Endothelial cell of umbilical vein (primary cell): ENCODE measurements at regions not wholly inside any gene's neighbourhood (a gene's known extent, or its start where the extent isn't known, plus 50 kb on each side); places are given as distances from the start of the nearest gene placed in this dataset.

Experiments used
- BruUV-seq: library from RNA; stranded (reverse); fragments of 400-500 nt; replicated peaks from 2 replicates; lab custom pipeline; 2021; lab: Mats Ljungman, UMichigan
- CTCF ChIA-PET: fragments of 300-600, 350-600 bp; sonication (Branson Sonifier 250); formaldehyde crosslinking; loops from one replicate; lab custom pipeline; 2021; ENCODE audit warnings: antibody characterized with exemption, inconsistent platforms; lab: Charles Lee
- POLR2A ChIA-PET: fragments of 300-600, 350-600 bp; sonication (Branson Sonifier 250); formaldehyde crosslinking; loops from one replicate; lab custom pipeline; 2021; ENCODE audit warnings: antibody characterized with exemption, inconsistent platforms; lab: Charles Lee
- DNase-seq: peaks from one replicate; pipeline ENCODE4 v3.0.0-alpha.2; 2011; ENCODE audit warnings: low read depth, low spot score
- FAIRE-seq: peaks from 2 replicates; lab custom pipeline; 2011; peaks lifted over from hg19 to GRCh38; lab: Jason Lieb, UNC
- H2AFZ ChIP-seq: 2 replicates; pipeline ENCODE4 v1.6.0; 2012; ENCODE audit warnings: low read depth, low read length, control low read depth, inconsistent platforms
- H3K27ac ChIP-seq: 2 replicates; pipeline ENCODE4 v1.5.1; 2011; ENCODE audit warnings: low read depth, mild to moderate bottlenecking, control low read depth, low read length, moderate library complexity; ENCODE audit not compliant: insufficient read depth
- H3K27me3 ChIP-seq, 2 experiments: 2 replicates each; pipeline versions ENCODE4 v1.6.0 to v1.6.1; 2011; ENCODE audit warnings: low read length in 2 of 2, mixed read lengths in 1 of 2; ENCODE audit not compliant: control insufficient read depth in 2 of 2, insufficient read depth in 2 of 2
- H3K36me3 ChIP-seq, 2 experiments: 2 replicates in 1 of 2; 3 replicates in 1 of 2; pipeline ENCODE4 v1.5.1; 2011; ENCODE audit warnings: low read length in 2 of 2, mild to moderate bottlenecking in 1 of 2, moderate library complexity in 1 of 2; ENCODE audit not compliant: control insufficient read depth in 2 of 2, insufficient read depth in 2 of 2; ENCODE audit errors: extremely low read depth in 1 of 2
- H3K4me1 ChIP-seq: 3 replicates; pipeline ENCODE4 v1.5.1; 2011; ENCODE audit warnings: mild to moderate bottlenecking, low read length; ENCODE audit not compliant: control insufficient read depth, insufficient read depth; ENCODE audit errors: extremely low read depth
- H3K4me2 ChIP-seq: 2 replicates; pipeline ENCODE4 v1.6.1; 2011; ENCODE audit warnings: low read length, control low read depth, mixed read lengths; ENCODE audit not compliant: insufficient read depth
- H3K4me3 ChIP-seq, 3 experiments: fragments of 200-600 bp in 1 of 3; sonication (generic), shearing (Covaris generic) in 1 of 3; replicated peaks in 1 of 3; 2 replicates each; pipeline ENCODE4 v1.5.1; 2011 to 2016; ENCODE audit warnings: control low read depth in 3 of 3, low read length in 3 of 3, mild to moderate bottlenecking in 2 of 3, inconsistent platforms in 1 of 3, low read depth in 1 of 3, moderate library complexity in 1 of 3; ENCODE audit not compliant: insufficient read depth in 1 of 3
- H3K79me2 ChIP-seq: 2 replicates; pipeline ENCODE4 v1.6.0; 2012; ENCODE audit warnings: low read length, inconsistent platforms; ENCODE audit not compliant: control insufficient read depth, insufficient read depth
- H3K9ac ChIP-seq: replicated peaks from 2 replicates; pipeline ENCODE3; 2011; ENCODE audit warnings: low read length, control low read depth; ENCODE audit not compliant: insufficient read depth; ENCODE audit errors: extremely low read depth
- H3K9me1 ChIP-seq: replicated peaks from 3 replicates; pipeline ENCODE4 v1.6.0; 2011; ENCODE audit warnings: mild to moderate bottlenecking, low read length; ENCODE audit not compliant: control insufficient read depth, insufficient read depth; ENCODE audit errors: extremely low read depth
- H3K9me3 ChIP-seq: replicated peaks from 2 replicates; pipeline ENCODE4 v1.5.1; 2012; ENCODE audit warnings: low read length, inconsistent platforms; ENCODE audit not compliant: control insufficient read depth, insufficient read depth
- H4K20me1 ChIP-seq: replicated peaks from 2 replicates; pipeline ENCODE3; 2011; ENCODE audit warnings: mild to moderate bottlenecking, low read length; ENCODE audit not compliant: control insufficient read depth, insufficient read depth; ENCODE audit errors: extremely low read depth
- EZH2 ChIP-seq: IDR thresholded peaks from 2 replicates; pipeline ENCODE4 v1.6.1; 2012; ENCODE audit warnings: borderline replicate concordance, low read depth, mild to moderate bottlenecking, moderate library complexity, low read length, inconsistent platforms; ENCODE audit not compliant: severe bottlenecking
- FOS ChIP-seq: IDR thresholded peaks from 2 replicates; pipeline ENCODE4 v1.6.1; 2011; ENCODE audit warnings: mild to moderate bottlenecking, low read length, moderate library complexity, borderline replicate concordance; ENCODE audit not compliant: insufficient read depth
- GATA2 ChIP-seq: IDR thresholded peaks from 2 replicates; pipeline ENCODE4 v1.7.0; 2011; ENCODE audit warnings: low read depth, mild to moderate bottlenecking, moderate library complexity, mixed read lengths, low read length; ENCODE audit not compliant: insufficient read length, insufficient read depth
- JUN ChIP-seq: IDR thresholded peaks from 2 replicates; pipeline ENCODE4 v1.6.1; 2011; ENCODE audit warnings: borderline replicate concordance, low read depth; ENCODE audit not compliant: insufficient read length, insufficient read depth
- MYC ChIP-seq: IDR thresholded peaks from one replicate; pipeline ENCODE4 v1.6.1; 2011; ENCODE audit warnings: mild to moderate bottlenecking, low read depth, low read length
- POLR2A ChIP-seq: IDR thresholded peaks from 2 replicates; pipeline ENCODE4 v1.6.1; 2012; ENCODE audit warnings: low read depth, mild to moderate bottlenecking, control low read depth, low read length
- POLR2AphosphoS5 ChIP-seq: IDR thresholded peaks from 2 replicates; pipeline ENCODE4 v1.6.1; 2012; ENCODE audit warnings: low read depth, mild to moderate bottlenecking, control low read depth, low read length, moderate library complexity; ENCODE audit not compliant: insufficient read depth
- dilution Hi-C: fragments of 300-500 bp; cut with MboI; formaldehyde crosslinking; loops from one replicate; pipeline ENCODE4 v1.15.0; 2019; ENCODE audit warnings: low sequenced_read_pairs; ENCODE audit not compliant: extremely low pct_ligation_motif_present
- intact Hi-C: fragments of 100-400 bp; cut with micrococcal nuclease; formaldehyde crosslinking; loops from one replicate; pipeline ENCODE4 v1.10.0; 2022
- TF ChIP-seq, protein P1 (sequence below): IDR thresholded peaks from 2 replicates; pipeline ENCODE4 v1.6.1; 2011; ENCODE audit not compliant: insufficient read depth, insufficient read length
- TF ChIP-seq, protein P2 (sequence below), 2 donors: IDR thresholded peaks; 1 replicate in 1 of 2; 2 replicates in 1 of 2; pipeline ENCODE4 v1.5.1; 2011; ENCODE audit warnings: low read length in 2 of 2, mild to moderate bottlenecking in 2 of 2, moderate library complexity in 2 of 2, control low read depth in 1 of 2, inconsistent platforms in 1 of 2, low read depth in 1 of 2; ENCODE audit not compliant: insufficient read depth in 1 of 2; ENCODE audit errors: extremely low read depth in 1 of 2

GRCh38 chr6:117169064-117169665 lies 96.2 kb upstream of the VGLL2 start:
- CTCF ChIA-PET, result no interaction called here
- peaks cover 5% of the 10 kb centered on the region for H3K9me3 ChIP-seq
- POLR2A ChIA-PET, result no interaction called here
- BruUV-seq, result no TSS peak
- H3K4me2 ChIP-seq, result no peak overlapping the region
- H2AFZ ChIP-seq, result no peak overlapping the region
- TF ChIP-seq, protein P1, sequence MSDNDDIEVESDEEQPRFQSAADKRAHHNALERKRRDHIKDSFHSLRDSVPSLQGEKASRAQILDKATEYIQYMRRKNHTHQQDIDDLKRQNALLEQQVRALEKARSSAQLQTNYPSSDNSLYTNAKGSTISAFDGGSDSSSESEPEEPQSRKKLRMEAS, result no peak
- no peak for TF ChIP-seq POLR2A
- TF ChIP-seq JUN, result no peak
- TF ChIP-seq, protein P2, sequence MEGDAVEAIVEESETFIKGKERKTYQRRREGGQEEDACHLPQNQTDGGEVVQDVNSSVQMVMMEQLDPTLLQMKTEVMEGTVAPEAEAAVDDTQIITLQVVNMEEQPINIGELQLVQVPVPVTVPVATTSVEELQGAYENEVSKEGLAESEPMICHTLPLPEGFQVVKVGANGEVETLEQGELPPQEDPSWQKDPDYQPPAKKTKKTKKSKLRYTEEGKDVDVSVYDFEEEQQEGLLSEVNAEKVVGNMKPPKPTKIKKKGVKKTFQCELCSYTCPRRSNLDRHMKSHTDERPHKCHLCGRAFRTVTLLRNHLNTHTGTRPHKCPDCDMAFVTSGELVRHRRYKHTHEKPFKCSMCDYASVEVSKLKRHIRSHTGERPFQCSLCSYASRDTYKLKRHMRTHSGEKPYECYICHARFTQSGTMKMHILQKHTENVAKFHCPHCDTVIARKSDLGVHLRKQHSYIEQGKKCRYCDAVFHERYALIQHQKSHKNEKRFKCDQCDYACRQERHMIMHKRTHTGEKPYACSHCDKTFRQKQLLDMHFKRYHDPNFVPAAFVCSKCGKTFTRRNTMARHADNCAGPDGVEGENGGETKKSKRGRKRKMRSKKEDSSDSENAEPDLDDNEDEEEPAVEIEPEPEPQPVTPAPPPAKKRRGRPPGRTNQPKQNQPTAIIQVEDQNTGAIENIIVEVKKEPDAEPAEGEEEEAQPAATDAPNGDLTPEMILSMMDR (IDR thresholded peaks at IDR 0.05; ENCODE audit: extremely low read depth in 1 of 2, insufficient read depth in 1 of 2, low read depth in 1 of 2, low read length in 2 of 2), result no peak
- TF ChIP-seq GATA2, result no peak
- no peak for TF ChIP-seq EZH2
- TF ChIP-seq MYC, result no peak
- no peak for TF ChIP-seq FOS
- no peak for TF ChIP-seq POLR2AphosphoS5
- H3K4me1 ChIP-seq, result no peaks in the 10 kb centered on the region
- H3K9me1 ChIP-seq, result no peaks in the 10 kb centered on the region
- FAIRE-seq (no peak), DNase-seq (no peak)
- H4K20me1 ChIP-seq, result no peaks in the 10 kb centered on the region
- intact Hi-C loops (no loop called here), dilution Hi-C loops (no loop called here)
- no peaks in the 10 kb centered on the region for H3K79me2 ChIP-seq
- no peak overlapping the region for H3K9ac ChIP-seq
- no peak overlapping the region for H3K27ac ChIP-seq
- H3K27me3 ChIP-seq, result no peaks in the 10 kb centered on the region
- no peaks in the 10 kb centered on the region for H3K36me3 ChIP-seq
- no peak overlapping the region for H3K4me3 ChIP-seq
